Activated T-cell treated with anti-CD3 and anti-CD28 coated beads for 24 hours (primary cell): ENCODE measurements at regions not wholly inside any gene's neighbourhood (a gene's known extent, or its start where the extent isn't known, plus 50 kb on each side); places are given as distances from the start of the nearest gene placed in this dataset.

Experiments
- DNase-seq: peaks from one replicate; pipeline ENCODE4 v3.0.0-alpha.2; 2020; ENCODE audit warnings: low read depth

GRCh38 chr21:43317959-43318358 lies 109.0 kb downstream of the SIK1 start:
- DNase-seq = no peak

DNA sequence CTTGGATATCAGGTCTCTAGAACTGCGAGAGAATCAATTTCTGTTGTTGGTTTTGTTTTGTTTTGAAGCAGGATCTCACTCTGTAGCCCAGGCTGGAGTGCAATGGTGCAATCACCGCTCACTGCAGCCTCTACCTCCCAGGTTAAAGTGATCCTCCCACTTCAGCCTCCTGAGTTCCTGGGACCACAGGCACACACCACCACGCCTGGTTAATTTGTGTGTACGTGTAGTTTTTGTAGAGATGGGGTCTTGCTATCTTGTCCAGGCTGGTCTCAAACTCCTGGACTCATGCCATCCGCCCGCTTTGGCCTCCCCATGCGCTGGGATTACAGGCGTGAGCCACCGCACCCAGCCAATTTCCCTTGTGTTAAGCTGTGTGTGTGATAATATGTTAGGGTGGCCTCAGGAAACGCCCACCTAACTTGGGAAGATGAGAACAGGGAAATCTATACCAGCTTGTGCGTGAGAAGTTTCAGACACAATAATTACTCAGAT lies 109.6 kb downstream of the SIK1 start:
- DNase-seq = no peak

DNA sequence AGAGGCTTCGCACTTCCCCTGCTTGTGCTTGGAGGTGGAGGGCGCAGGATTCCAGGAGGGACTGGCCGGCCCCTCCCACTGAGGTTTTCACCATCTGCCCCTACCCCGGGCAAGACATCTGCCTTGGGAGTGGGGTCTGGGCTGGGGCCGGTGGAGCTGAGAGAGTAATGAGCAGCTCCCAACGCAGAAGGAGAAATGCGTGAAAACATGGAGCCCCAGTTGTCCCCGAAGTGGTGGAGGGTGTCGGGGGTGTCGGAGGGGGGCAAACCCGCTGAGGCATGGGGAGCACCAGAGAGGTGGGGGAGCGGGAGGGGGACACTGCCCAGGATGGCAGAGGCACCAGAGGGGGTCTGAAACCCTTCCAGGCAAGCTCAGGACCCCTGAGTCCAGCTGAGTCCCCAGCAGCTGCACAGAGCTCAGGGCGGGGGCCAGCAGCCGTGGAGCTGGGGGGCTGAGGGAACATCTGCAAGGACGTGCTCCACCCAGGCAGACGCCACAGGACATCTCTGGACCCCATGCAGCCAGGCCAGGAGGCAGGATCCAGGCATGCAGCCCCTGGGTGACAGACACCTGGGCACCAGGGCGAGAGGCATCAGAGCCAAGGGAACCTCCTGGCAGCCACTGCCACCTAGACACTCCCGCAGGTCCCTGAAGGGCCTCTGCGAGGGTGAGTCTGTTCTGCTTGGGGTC lies 110.6 kb downstream of the SIK1 start:
- DNase-seq = no peak

DNA sequence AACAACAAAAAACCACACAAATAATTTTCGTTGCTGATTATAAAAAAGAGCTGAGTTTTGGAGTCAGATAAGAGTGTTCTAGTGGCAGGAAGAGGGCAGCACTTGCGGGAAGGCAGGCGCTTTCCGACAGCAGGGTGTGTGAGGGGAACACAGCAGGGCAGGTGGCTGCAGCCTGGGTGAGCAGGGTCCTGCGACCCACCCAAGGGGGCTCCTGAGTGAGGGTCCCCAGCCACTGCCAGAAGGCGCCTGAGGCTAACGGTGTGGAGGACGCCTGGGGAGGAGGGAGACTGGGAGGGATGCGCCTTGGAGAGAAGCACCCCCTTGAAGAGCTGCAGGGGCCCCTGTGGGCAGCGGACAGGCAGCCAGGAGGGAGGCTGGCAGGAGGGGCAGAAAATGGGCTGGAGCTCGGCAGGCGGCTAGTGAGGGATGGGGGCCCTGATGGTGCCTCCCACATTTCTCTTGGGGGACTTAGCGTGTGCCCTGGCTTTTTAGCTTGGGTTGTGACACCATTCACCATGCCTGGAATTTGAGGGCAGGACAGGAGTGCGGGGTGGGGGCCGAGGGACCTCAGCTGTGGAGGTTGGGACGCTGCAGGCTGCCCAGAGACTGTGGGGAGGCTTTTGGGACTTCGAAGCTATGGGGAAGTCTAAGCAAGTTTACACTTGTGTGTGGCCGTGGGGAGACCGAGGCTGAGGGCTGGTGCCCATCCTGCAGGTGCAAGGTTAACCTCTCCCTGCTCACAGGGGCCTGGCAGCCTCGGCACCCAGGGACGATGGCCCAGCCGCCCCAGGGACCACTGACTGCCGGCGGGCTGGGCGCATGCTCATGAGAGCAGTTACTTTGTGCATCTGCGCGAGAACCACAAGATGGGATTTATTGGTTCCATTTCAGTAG lies 111.4 kb downstream of the SIK1 start:
- no peak for DNase-seq

- no peak for DNase-seq
Observed at GRCh38 chr21:43313939-43314405, 113.0 kb downstream of the SIK1 start.

DNA sequence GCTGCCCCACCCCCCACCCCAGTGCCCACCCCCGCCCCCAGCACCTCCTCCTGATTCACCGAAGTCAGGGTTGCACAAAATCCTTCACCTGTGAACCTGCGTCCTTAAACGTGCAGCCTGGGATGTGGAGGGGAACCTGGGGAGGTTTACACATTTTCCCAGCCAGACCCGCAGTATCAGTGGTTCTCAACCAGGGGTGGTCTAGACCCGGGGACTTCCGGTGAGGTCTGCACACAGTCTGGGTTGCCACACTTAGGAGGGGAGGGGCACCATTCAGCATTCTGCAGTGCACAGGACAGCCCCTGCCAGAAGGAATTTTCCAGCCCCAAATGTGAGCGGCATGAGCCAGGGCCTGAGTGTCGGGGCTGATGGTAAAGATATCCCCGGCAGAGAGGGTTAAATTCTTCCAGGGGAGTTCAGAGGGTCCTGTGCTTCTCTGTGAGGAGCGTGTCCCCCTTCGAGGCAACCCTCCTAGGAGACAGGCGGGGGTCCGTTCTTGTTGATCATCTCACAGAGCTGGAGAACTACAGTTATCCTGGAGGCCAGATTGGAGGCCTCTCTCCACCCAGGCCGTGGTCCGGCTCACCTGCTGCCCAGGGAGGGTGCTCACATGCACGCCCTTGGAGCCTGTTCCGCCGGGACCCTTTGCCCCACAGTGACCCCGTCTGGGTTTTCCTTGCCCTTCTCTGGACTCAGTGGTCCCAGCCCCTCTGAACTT lies 113.6 kb downstream of the SIK1 start:
- no peak for DNase-seq

DNA sequence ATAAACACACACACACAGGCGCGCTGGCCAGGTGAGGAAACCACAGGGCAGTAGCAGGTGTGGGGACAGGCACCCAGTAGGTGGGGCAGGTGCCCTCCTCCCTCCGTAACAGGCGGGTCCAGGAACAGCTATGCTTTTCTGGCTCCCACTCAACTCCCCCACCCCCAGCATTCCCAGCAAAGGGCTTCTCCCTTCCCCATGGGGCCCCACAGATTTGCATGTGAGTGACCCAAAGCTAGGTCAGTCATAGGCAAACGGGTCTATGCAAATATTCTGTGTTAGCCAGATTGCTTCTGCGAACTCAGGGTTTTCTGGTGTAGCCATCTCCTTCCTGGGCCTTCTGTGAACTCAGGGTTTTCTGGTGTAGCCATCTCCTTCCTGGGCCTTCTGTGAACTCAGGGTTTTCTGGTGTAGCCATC lies 114.2 kb downstream of the SIK1 start:
- no peak for DNase-seq

GRCh38 chr21:43312011-43312410 lies 114.9 kb downstream of the SIK1 start:
- no peak for DNase-seq

- no peak for DNase-seq
Observed at GRCh38 chr21:43311301-43311817, 115.6 kb downstream of the SIK1 start.

- DNase-seq = no peak
Observed at GRCh38 chr21:43308815-43309283, 118.1 kb downstream of the SIK1 start.

DNA sequence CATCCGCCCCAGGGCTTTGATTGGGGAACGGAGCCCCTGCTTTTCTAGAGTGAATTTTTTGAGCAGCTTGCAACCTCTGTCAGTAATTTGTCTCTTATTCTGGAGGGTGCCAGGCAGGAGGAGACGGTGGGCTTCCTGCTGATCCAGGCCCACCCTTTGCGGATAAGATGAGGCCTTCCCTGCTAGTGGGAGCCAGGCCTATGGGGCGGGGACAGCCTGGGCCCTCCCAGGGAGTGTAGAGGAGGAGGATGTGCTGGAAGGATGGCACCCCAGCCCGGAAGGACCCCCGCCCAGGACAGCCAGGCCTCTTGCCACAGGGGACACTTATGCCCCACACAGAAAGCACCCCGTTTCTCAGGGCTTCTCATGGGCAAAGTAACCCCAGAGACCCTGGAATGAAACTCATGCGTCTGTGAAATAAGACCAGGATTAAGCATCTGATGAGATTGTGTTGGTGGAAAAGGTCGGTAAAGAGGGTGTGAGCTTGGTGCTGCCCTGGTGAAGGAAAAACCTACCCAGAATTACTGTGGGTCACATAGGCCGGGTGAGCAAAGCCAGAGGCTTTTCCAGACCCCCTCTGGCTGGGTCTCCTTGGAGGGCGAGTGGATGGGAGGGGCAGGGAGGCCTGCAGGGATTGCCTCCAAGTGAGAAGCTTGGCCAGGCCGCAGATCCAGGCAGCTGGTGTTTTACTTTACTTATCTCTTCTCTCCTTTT lies 118.7 kb downstream of the SIK1 start:
- DNase-seq = no peak

- no peak for DNase-seq
Observed at GRCh38 chr21:43307677-43308070, 119.3 kb downstream of the SIK1 start.

DNA sequence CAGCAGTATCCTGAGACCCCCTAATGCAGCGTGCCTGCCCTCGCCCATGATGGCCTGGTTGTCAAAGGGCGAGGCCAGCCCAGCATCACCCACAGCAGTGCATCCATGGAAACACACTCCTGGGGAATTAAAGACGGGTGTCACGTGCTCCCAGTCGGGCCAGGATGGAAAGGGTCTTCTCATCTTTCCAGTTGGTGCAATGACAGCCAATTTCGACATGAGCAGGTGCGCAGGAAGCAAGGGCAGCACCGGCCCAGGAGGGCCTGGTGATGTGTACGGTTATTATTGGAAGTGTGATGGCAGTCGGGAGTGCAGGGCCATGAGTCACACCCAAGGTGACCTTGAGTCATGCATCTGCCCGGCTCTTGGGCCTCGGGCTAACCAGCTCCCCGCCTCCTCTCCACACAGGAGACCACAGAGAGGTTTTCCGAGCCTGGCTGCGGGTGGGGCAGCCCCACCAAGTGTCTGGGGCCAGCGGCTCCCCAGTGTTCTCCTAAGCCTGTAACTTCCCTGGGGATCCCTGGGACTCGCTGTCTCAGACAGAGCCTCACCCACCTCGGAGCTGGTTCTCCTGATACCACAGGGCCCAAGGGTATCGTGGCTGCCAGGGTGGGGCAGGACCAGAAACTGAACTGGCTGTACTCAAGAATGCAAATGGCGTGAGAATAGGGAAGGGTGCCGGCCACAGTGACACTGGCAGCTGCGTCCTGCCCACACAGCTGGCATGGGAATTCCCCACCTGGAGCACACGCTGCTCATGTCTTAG lies 119.8 kb downstream of the SIK1 start:
- no peak for DNase-seq

DNA sequence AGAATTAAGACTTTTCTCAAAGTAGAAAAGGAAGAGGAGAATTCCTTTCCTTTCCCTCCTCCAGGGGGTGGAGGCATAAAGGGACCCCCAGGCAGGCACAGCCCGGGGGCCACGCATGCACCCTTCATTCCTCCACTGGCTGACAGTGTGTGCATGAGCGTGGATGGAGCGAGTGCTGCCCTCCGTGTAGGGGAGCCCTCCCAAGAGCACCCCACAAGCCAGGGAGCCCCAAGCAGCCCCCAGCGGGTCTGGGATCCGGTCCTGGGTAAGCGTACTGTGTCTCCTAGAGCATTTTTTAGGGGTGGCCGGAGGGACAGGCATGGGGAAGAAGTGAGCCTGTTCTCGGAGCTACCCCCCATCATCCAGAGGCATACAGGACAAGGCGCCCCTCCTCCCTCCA lies 120.5 kb downstream of the SIK1 start:
- no peak for DNase-seq

DNA sequence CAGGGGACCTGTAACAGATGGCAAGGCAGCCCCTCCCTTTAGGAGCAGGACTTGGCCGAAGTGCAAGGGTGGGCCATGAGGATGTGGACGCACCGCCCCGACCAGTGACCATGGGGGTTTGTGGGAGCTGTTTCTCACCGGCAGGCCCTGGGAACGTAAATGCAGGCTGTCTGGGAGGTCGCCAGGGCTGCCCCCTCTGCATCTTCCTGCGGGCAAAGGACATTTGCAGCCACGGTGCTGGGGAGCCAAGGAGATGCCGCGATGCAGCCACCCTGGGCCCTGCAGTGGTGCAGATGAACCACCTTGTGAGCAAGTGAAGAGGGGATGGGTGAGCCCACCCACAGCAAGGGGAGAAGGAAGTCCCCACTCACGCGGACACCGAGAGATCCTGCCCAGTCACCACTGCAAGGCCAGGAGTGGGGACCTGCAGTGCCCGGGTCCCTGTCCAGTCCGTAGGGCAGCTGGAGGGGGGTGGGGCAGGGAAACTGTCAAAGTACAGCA lies 121.1 kb downstream of the SIK1 start:
- no peak for DNase-seq

DNA sequence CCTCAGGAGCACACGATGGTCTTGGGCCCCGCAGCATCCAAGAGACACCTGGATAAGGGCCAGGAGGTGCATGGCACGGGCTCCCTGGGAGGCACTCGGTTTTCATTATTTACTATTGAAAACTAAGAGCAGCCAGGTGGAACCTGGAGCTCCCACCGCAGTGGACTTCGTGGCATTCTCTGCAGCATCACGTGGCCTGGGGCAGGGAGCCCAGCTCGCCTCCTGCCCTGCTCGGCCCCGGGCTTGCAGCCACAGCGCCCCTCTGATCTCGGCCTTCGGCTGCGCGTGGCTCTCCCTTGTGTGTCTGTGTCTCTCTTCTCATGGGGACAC lies 121.6 kb downstream of the SIK1 start:
- no peak for DNase-seq

GRCh38 chr21:43304621-43305335 lies 122.2 kb downstream of the SIK1 start:
- no peak for DNase-seq

DNA sequence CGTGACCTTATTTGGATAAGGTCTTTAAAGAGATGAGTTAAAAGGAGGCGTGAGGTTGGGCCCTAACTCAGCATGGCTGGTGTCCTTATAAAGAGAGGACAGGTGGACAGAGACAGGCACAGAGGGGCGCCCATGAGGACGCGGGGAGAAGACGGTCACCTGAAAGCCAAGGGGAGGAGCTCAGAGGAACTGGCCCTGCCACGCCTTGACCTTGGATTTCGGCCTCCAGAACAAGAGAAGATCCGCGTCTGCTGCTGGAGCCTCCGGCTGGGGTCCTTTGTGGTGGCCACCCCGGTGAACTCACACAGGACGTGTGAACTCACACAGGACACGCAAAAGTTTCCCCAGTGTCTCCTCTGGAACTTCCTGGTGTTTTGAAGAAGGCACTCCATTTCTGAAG lies 122.7 kb downstream of the SIK1 start:
- DNase-seq = no peak

GRCh38 chr21:43303275-43304178 lies 123.4 kb downstream of the SIK1 start:
- no peak for DNase-seq
